Aorta (tissue), 5 donors: ENCODE measurements at regions not wholly inside any gene's neighbourhood (a gene's known extent, or its start where the extent isn't known, plus 50 kb on each side); places are given as distances from the start of the nearest gene placed in this dataset.

ENCODE experiments used
- ATAC-seq: fragments of 200-7000 bp; cut with Tn5 transposase; one replicate; pipeline ENCODE4 v1.9.1; 2022; ENCODE audit warnings: moderate library complexity; ENCODE audit not compliant: low FRiP score
- DNase-seq, 2 donors: peaks; one replicate each; pipeline ENCODE4 v3.0.0-alpha.2; 2020
- H3K27ac ChIP-seq, 2 donors: one replicate each; pipeline ENCODE4 v1.5.1; 2013; ENCODE audit warnings: low read length in 2 of 2, mild to moderate bottlenecking in 2 of 2, moderate library complexity in 2 of 2, control low read depth in 1 of 2, inconsistent platforms in 1 of 2, low read depth in 1 of 2
- H3K27me3 ChIP-seq, 2 donors: one replicate each; pipeline ENCODE4 v1.6.1; 2013; ENCODE audit warnings: control low read depth in 1 of 2, low read length in 1 of 2, mild to moderate bottlenecking in 1 of 2, moderate library complexity in 1 of 2; ENCODE audit not compliant: insufficient read depth in 2 of 2, control insufficient read depth in 1 of 2
- H3K36me3 ChIP-seq, 2 donors: one replicate each; pipeline ENCODE4 v1.6.1; 2013; ENCODE audit warnings: control low read depth in 1 of 2, low read length in 1 of 2, mild to moderate bottlenecking in 1 of 2; ENCODE audit not compliant: insufficient read depth in 2 of 2, control insufficient read depth in 1 of 2
- H3K4me1 ChIP-seq, 2 donors: one replicate each; pipeline ENCODE4 v1.6.1; 2013; ENCODE audit warnings: low read length in 2 of 2, control low read depth in 1 of 2, mild to moderate bottlenecking in 1 of 2, moderate library complexity in 1 of 2; ENCODE audit not compliant: insufficient read depth in 2 of 2, control insufficient read depth in 1 of 2
- H3K4me3 ChIP-seq, 2 donors: one replicate each; pipeline ENCODE4 v1.5.1; 2013; ENCODE audit warnings: low read length in 2 of 2, control low read depth in 1 of 2, mild to moderate bottlenecking in 1 of 2
- H3K9me3 ChIP-seq: one replicate; pipeline ENCODE4 v1.6.1; 2013; ENCODE audit warnings: mild to moderate bottlenecking, low read length; ENCODE audit not compliant: control insufficient read depth
- WGBS, 2 donors: extraction: QIAGEN DNeasy Blood & Tissue Kit; methylation state at CpG; one replicate each; pipeline ENCODE4 v1.1.7; 2013; 5-methylcytosine and 5-hydroxymethylcytosine counted together
- intact Hi-C, 2 donors: fragments of 100-400 bp; cut with DNase I; formaldehyde crosslinking; loops; one replicate each; pipeline versions ENCODE4 v1.14.2 to v1.15.0; 2022
- donor health status: healthy with polysubstance abuse.
- donor health status: Bipolar disorder and iron deficiency.
- donor health status: DM: no; HTN: no; CAD: no.
- donor health status: DM: no; HTN: no; CAD: no.
- donor health status: DM: yes; HTN: yes; CAD: no.

DNA sequence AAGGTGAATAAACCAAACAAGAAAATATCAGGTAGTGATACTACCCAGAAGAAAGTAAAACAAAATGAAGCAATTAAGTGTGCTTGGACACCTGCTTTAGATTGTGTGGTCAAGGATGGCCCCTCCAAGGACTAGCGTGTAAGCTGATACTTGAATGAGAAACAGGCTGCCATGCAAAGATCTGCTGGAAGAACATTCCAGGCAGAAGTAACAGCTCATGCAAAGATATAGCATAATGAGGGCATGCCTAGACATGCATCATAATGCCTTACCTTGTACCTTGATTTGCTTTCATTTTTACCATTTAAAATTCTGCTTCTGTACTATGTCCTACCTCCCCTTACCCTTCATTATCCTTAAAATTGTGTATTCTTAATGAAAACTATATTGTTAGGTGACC lies 74.8 kb upstream of the HDAC9 start:
- H3K4me3 ChIP-seq = no peak overlapping the region
- H3K27me3 ChIP-seq = no peaks in the 10 kb centered on the region
- H3K9me3 ChIP-seq = no peaks in the 10 kb centered on the region
- DNase-seq = no peak
- H3K27ac ChIP-seq = no peak overlapping the region
- intact Hi-C loops = no loop called here
- H3K36me3 ChIP-seq = no peaks in the 10 kb centered on the region
- WGBS, 2 donors = 95% methylated on average over 1 of the region's 1 CpG
- peaks cover 2 to 7% of the 10 kb centered on the region in 2 donors for H3K4me1 ChIP-seq
- ATAC-seq = no peak

DNA sequence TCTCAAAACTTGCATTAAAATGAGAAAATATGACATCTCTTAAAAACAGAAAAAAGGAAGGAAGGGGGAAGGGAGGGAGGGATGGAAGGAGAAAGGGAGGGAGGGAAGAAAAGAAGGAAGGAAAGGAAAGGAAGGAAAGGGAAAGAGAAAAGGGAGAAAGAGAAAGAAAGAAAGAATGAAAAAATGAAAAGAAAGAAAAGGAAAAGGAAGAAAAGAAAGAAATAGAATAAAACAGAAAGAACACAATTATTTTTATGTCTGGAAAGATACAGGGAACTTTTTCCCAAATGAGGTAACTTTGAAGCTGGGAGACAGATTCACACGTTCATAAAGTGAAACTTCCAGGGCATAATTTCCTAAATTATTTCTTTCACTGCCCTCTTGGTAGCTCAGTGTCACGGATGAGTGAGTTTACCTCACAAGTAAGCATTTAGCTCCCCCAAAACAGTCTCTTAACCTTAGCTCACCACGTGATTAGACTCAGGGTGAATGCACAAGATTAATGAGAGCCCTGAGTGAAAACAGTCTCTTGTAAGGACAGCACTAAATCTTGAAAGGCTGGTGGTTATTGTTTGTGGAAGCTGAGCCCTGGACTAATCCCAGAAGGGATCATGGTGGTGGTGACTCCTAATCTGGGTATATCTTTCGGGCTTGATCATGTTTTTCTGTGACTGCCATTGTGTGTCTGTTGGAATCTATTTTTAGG lies 74.1 kb upstream of the HDAC9 start:
- Histone ChIP-seq H3K36me3 (no peaks in the 10 kb centered on the region), H3K27me3 (no peaks in the 10 kb centered on the region), H3K4me1 (peaks cover 2 to 7% of the 10 kb centered on the region in 2 donors), H3K27ac (peak overlapping the region in 1 of 2 donors; percentile 8), H3K4me3 (peak overlapping the region; percentile 21 to 48), H3K9me3 (no peaks in the 10 kb centered on the region)
- intact Hi-C loops = no loop called here
- DNase-seq (no peak), ATAC-seq (peak; percentile 37)
- WGBS, 2 donors = 4 to 10% methylated on average over 4 of the region's 4 CpGs

DNA sequence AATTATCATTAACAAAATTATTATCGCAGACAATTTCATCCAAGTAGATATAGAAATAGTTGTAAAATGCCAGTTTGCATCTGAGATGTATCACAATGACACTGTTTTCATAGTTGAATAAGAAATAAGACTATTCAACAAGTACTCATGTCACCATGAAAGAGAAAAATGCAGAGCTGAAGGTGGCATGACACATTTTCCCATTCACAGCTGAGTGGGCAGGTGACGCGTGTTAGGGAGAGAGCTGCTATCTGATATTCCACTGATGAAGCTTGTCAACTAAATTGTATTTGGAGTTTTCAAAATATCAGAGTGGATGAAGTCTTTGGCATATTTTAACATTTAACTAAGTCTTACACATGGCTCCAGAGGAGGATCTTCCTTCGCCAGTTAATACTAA lies 70.3 kb upstream of the HDAC9 start:
- no peaks in the 10 kb centered on the region for H3K36me3 ChIP-seq
- 93 to 94% methylated on average over 4 of the region's 4 CpGs for WGBS, 2 donors
- H3K4me3 ChIP-seq = no peak overlapping the region
- H3K27me3 ChIP-seq = no peaks in the 10 kb centered on the region
- DNase-seq (no peak), ATAC-seq (no peak)
- intact Hi-C loops = no loop called here
- no peaks in the 10 kb centered on the region for H3K9me3 ChIP-seq
- peaks cover 4 to 9% of the 10 kb centered on the region in 2 donors for H3K4me1 ChIP-seq
- no peak overlapping the region for H3K27ac ChIP-seq

DNA sequence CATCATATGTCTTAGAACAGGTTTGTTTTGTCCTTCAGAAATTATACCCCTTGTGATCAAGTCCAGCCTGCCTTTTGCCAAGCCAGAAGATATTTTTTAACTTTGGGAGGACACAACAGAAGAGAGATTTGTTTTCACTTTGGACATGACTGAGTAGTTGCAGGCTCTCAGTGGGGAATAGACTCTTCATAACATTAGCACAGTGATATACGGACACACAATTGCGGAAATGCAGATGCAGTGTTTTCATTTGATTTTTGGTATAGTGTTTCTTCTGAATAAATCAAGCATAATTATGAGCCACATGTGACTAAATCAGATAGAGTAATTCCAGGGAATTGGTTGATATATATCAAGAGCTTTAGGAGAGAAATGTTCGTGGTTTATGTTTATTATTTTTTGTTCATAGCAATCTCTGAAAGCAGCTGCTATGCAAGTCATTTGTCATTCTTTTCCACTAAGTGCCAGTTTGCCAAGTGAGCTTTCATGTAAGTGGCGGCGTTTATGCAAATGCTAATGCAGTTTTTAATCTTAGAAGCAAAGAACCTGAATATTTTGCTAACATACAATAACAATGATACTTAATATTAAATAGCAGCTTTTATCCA lies 69.6 kb upstream of the HDAC9 start:
- no peak overlapping the region for H3K27ac ChIP-seq

DNA sequence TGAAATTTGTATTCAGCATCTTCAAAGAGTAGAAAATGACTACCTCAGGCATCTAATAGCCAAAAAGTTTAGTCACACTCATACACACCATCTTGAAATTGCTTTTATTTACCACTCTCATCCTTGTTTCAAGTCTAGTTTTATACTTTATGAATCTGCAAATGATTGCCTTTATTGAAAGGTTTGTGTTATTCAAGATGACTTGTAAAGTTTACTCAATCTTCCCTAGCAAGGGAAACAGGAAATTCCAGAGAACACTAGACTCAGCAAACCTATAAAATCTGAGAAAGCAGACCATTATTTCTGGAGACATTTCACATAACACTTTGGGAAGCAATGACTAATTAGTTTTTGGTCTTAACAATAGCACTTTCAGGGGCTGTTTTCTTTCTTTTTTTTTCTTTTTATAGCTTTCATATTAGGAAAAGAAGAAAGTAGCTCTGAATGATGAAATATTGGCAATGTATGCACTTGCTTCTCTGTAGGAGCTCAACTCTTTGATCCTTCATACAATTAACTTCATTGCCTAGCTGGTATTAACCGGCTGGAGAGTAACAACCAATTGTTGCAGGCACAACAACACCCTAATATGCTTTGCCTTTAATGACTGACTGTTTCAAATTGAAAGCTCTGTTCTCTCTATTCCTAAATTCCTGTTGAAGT lies 68.9 kb upstream of the HDAC9 start:
- 76 to 77% methylated on average over 1 of the region's 1 CpG for WGBS, 2 donors
- no peak for ATAC-seq
- no peak for DNase-seq
- no peak overlapping the region for H3K27ac ChIP-seq
- H3K4me1 ChIP-seq = peaks cover 2 to 9% of the 10 kb centered on the region in 2 donors
- H3K36me3 ChIP-seq = no peaks in the 10 kb centered on the region
- no peaks in the 10 kb centered on the region for H3K9me3 ChIP-seq
- H3K27me3 ChIP-seq = no peaks in the 10 kb centered on the region
- intact Hi-C loops = no loop called here
- no peak overlapping the region for H3K4me3 ChIP-seq

More for the DNA sequence above, 69.6 kb upstream of the HDAC9 start:
- H3K36me3 ChIP-seq = no peaks in the 10 kb centered on the region
- intact Hi-C loops = no loop called here
- WGBS, 2 donors = 46 to 48% methylated on average over 5 of the region's 5 CpGs
- no peak for ATAC-seq
- H3K9me3 ChIP-seq = no peaks in the 10 kb centered on the region
- H3K4me1 ChIP-seq = peaks cover 4 to 9% of the 10 kb centered on the region in 2 donors
- H3K27me3 ChIP-seq = no peaks in the 10 kb centered on the region
- H3K4me3 ChIP-seq = no peak overlapping the region
- DNase-seq = no peak

DNA sequence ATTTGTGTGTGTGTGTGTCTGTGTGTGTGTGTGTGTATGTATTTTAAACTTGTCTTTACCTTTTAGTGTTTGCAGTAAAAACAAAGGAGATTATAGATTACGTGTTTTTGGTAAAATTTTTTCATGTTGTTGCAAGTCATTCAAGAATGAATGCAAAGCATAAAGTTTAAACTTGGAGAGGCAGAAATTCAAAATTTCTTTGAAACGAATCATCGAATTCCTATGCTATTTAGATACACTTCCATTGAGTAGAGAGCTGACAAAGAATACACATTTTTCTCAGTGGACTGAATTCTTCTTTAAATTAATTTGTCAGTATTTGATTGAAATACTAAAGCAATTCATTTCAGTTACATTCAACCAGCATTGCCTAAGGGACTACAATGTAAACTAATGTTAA lies 66.0 kb upstream of the HDAC9 start:
- no peaks in the 10 kb centered on the region for H3K36me3 ChIP-seq
- H3K27me3 ChIP-seq = no peaks in the 10 kb centered on the region
- no peaks in the 10 kb centered on the region for H3K9me3 ChIP-seq
- H3K4me1 ChIP-seq = peaks cover 2 to 3% of the 10 kb centered on the region in 2 donors
- ATAC-seq = no peak
- intact Hi-C loops = no loop called here
- H3K27ac ChIP-seq = no peak overlapping the region
- H3K4me3 ChIP-seq = no peak overlapping the region
- DNase-seq = no peak
- WGBS, 2 donors = 51 to 53% methylated on average over 3 of the region's 3 CpGs

DNA sequence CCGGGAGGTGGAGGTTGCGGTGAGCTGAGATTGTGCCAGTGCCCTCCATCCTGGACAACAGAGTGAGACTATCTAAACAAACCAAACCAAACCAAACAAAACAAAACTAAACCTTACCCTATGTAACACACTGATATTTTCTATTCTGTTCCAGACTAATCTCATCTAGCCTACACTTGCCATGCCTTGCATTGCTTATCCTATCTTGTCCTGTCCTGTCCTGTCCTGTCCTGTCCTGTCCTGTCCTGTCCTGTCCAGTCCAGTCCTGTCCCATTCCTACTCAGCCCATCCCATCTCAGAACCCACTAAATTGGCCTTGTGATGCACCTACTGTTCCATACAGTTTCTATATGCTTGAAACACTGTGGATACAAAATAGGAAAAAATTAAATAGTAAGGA lies 64.7 kb upstream of the HDAC9 start:
- Histone ChIP-seq H3K4me1 (peaks cover 2 to 3% of the 10 kb centered on the region in 2 donors), H3K27ac (no peak overlapping the region), H3K27me3 (no peaks in the 10 kb centered on the region), H3K36me3 (no peaks in the 10 kb centered on the region), H3K4me3 (no peak overlapping the region), H3K9me3 (no peaks in the 10 kb centered on the region)
- DNase-seq (no peak), ATAC-seq (no peak)
- intact Hi-C loops = no loop called here
- WGBS, 2 donors = 97 to 100% methylated on average over 2 of the region's 2 CpGs

DNA sequence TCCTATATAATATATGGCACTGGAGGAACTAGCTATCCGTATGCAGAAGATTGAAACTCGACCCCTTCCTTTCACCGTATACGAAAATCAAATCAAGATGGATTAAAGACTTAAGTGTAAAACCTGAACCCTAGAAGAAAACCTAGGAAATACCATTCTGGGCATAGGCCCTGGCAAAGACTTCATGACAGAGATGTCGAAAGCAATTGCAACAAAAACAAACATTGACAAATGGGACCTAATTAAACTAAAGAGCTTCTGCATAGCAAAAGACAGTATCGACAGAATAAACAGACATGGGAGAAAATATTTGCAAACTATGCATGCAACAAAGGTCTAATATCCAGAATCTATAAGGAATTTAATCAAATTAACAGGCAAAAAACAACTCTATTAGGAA lies 61.4 kb upstream of the HDAC9 start:
- Histone ChIP-seq H3K4me3 (no peak overlapping the region), H3K27me3 (no peaks in the 10 kb centered on the region), H3K9me3 (no peaks in the 10 kb centered on the region), H3K36me3 (no peaks in the 10 kb centered on the region), H3K4me1 (peaks cover 0 to 2% of the 10 kb centered on the region in 2 donors), H3K27ac (no peak overlapping the region)
- intact Hi-C loops = no loop called here
- ATAC-seq (no peak), DNase-seq (no peak)
- WGBS, 2 donors = 94 to 96% methylated on average over 6 of the region's 6 CpGs

DNA sequence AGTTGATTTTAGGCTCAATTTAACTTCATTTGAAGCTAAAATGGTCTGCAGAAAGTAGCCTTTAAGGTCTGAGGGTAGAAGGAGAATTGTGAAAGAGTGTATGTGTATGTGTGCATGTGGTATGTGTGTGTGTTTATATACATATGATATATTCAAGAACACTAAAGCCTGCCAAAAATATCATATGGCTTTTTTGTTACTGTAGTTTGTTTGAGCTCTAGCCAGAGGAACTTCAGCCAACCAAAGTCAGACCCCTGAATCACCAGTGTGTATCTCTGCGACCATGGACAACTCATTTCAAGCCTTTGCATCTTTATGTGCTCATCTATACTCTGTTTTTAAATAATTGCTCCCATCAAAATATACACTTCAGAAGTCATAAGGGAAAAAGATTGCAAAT lies 58.4 kb upstream of the HDAC9 start:
- intact Hi-C loops = no loop called here
- ATAC-seq (no peak), DNase-seq (no peak)
- Histone ChIP-seq H3K4me1 (no peaks in the 10 kb centered on the region), H3K36me3 (no peaks in the 10 kb centered on the region), H3K27ac (no peak overlapping the region), H3K27me3 (no peaks in the 10 kb centered on the region), H3K4me3 (no peak overlapping the region), H3K9me3 (no peaks in the 10 kb centered on the region)
- 48 to 58% methylated on average over 1 of the region's 1 CpG for WGBS, 2 donors
